HL-60 (cell line): ENCODE measurements at regions not wholly inside any gene's neighbourhood (a gene's known extent, or its start where the extent isn't known, plus 50 kb on each side); places are given as distances from the start of the nearest gene placed in this dataset.

ENCODE experiments used
- CTCF ChIP-seq: IDR thresholded peaks from one replicate; pipeline ENCODE4 v1.5.1; 2011; ENCODE audit warnings: low read length, control low read depth, inconsistent platforms; ENCODE audit not compliant: insufficient read depth
- GABPA ChIP-seq: IDR thresholded peaks from 2 replicates; pipeline ENCODE4 v1.6.1; 2012; ENCODE audit warnings: low read depth
- POLR2AphosphoS5 ChIP-seq: IDR thresholded peaks from 2 replicates; pipeline ENCODE4 v1.6.1; 2012; ENCODE audit warnings: low read depth
- REST ChIP-seq: IDR thresholded peaks from 2 replicates; pipeline ENCODE4 v1.6.1; 2012; ENCODE audit warnings: low read depth; ENCODE audit not compliant: insufficient replicate concordance

GRCh38 chr11:134740590-134741261, 328.7 kb upstream of the B3GAT1 start:
- TF ChIP-seq CTCF (no peak), GABPA (no peak), POLR2AphosphoS5 (no peak), REST (no peak)
